ENCODE measurements at regions not wholly inside any gene's neighbourhood (a gene's known extent, or its start where the extent isn't known, plus 50 kb on each side); places are given as distances from the start of the nearest gene placed in this dataset.

DNA sequence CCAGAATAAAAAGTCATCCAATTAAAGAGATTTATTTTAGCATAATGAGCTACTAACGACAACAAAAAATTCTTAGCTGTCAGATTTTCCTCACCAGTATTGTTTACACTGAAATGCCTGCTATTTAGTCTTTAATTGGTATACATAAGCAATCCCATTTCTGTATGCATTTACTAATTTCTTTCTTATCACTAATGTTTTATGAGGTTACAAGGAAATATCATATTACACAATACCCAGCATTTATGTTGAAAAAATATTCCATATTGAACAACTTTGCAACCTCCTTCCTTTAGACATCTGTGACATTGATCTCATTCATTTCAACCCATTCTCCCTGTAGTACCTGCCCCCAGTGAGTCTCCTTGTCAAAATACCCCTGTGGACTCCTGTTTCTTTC, 135.4 kb downstream of the SLITRK6 start:
- no peak for DNase-seq

DNA sequence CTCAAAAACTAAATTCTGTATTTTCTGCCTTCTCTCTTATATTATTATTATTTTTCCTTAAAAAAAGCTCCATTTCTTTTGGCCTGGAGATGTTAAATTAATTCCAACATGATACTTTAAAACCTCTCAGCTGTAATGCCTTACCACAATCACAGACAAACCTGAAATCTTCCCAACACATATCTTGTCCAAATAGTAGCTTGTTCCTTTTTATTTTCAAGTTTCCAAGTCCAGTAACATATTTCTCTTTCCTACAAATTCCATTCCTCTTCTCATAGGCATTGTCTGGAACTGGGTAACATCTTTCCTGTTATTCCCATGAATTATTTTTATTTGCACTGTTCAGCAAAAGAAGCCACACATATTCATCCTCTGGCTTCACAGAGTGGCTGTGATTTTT, 137.0 kb downstream of the SLITRK6 start:
- no peak for DNase-seq

DNA sequence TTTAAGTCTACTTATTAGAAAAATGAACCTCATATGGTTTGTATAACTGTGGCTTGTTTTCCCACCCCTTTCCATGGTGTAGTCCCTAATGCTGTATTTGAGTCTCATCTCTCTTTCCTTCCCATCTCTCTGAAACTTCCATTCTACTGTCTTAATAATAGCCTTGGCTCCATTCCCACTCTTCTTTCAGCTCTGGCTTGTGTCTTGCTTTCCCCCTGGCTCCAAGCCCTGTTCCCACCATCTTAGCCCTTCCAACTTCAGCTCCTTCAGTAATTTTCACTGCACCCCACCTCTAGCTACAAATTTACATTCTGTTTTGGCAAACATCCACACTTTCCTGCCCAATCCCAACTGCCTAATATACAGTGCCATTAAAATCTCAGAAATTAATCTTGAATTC, 137.5 kb downstream of the SLITRK6 start:
- DNase-seq: no peak

DNA sequence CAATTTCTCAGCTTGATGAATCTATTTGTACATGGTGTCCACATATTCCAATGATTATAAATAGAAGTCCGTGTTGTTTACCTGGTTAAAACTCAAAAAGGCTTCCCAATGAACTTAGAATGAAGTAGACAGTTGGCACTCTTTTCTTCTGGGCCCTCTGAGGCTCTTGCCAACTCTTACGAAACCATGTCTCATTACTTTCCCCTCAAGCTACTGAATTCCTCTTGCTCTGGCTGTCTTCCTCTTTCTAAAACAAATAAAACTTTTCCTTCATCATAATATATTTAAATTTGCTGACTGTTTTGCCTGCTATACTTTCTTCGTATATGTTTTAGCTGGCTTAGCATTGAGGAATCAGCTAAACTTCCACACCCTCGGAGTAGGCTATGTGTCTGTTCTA, 139.7 kb downstream of the SLITRK6 start:
- no peak for DNase-seq

DNA sequence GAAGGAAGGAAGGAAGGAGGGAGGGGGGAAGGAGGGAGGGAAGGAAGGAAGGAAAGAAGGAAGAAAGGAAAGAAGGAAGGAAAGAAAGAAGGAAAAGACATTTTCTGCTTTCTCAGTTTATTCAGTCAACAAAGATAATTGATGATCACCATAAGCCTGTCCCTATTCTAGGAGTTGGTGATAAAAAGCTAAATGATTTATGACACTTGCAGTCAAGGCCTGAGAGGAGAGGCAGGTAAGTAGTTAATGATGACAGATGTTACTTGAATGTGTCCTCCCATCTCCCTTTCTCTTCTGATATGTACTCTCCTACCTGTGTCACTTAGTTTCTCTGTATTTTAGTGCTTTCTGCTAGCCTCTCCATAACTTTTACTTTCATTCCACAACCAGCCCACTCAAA, 141.3 kb downstream of the SLITRK6 start:
- no peak for DNase-seq

DNA sequence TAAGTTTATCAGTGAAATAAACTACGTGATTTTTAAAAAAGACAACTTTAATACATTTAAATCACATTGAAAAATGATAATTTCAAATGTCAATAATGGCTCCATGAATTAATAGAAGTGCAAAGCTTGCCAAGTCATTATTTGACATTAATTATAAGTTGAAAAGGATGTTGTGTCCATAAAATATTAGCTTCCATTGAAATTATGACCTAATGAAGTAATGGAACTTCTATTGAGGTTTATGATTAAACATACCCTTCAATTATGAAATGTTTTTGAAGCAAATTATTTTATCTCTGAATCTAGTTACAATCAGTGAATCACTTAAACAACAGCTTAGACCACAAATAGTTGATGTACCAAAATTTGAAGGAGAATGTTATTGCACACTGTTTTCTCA, 144.2 kb downstream of the SLITRK6 start:
- no peak for DNase-seq

DNA sequence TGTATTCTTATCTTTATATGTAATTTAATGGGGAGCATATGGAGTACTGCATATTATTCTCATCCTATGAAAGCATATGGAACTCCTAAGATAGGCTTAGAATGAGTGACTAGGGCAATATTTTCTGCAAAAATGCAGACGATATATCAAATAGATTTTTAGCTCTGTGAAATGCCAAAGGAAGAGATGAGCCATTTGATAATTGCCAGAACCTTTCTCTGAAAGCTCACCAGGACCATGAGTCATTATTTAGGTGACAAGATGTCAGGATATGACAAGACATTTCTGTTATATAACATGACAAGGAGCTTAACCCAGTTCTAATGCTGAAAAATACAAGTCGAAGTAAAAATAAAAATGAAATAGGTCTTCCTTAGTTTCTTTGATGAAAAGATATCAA, 145.0 kb downstream of the SLITRK6 start:
- DNase-seq: no peak

DNA sequence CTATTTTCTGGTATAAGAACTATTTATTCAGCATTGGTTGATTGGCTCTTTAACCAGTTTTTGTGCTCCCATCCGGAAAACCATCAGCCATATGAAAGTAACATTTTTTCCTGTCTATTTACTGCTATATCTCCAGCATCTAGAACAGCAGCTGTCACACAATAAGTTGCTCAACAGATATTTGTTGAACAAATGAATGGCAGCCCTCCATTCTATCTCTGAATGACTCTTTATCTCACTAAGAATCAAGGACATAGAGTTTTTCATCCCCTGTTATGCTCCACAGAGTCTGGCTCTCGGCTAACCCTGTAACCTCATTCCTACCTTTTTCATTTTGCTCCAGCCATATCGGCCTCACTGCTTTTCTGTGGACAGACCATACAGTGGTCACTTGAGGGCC, 145.5 kb downstream of the SLITRK6 start:
- no peak for DNase-seq

DNA sequence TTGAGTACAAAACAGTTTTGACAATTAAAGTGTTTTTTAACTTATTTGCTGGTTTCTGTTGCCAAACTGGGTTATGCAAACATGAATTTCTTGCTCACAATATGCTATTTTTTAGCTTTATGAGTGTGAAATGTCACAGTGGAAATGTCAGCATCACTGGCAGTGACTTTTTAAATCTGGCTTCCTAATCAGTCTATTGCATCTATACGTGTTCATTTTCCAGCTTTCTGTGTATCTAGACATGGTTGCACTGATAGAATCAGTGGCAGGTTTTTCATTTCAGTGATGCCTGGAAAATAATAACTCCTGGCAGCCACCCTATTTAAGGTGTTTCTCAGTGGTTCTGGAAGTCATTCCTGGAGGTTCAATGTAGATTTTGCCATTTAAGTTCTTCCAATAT, 146.7 kb downstream of the SLITRK6 start:
- no peak for DNase-seq

DNA sequence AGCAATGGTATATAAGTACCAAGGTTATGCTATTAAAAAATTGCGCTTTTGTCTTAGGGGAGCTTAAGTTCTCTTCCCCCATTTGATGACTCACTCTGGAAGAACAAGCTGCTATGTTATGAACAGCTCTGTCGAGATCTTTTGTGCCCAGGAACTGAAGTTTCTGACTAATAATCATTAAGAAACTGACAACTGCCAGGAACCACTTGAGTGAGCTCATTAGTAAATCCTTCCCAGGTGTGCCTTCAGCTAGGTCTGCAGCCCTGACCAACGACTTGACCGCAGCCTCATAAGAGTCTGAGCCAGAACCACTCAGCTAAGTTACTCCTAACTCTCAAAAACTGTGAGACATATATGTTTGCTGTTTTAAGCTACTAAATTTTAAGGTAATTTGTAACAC, 147.8 kb downstream of the SLITRK6 start:
- no peak for DNase-seq

DNA sequence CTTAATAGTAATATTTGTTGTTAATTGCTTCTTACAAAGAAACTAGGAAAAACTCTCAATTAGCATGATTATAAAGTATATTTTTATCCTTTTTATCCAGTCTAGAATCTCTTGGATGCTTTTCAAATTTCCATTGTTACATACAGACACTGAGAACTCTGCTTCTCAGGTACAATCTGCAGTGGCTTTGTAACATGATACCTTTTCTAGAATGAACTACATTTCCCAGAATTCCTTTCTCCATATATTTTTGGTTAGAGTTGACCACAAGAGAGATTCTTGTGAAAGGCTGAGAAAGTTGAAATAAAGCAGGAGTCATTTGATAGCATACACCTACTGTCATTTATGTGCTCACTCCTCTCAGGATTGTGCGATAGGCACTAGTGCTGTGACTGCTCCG, 148.6 kb downstream of the SLITRK6 start:
- DNase-seq: no peak

DNA sequence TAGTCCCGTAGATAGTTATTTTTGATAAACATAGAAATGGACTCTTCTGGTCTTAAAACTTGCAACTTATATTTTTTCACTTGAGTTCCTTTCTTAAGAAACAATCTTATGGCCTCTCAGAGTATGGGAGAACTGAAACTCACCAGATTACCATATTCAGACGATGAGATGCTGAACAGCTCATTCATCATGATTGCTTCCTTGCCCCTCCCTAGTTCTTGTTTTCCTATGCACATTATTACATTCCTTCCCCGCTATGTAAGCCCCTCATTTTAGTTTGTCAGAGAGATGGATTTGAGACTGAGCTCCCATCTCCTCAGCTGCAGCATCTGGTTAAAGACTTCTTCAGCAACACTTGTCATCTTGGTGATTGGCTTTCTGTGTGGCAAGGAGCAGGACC, 158.5 kb downstream of the SLITRK6 start:
- DNase-seq: no peak

DNA sequence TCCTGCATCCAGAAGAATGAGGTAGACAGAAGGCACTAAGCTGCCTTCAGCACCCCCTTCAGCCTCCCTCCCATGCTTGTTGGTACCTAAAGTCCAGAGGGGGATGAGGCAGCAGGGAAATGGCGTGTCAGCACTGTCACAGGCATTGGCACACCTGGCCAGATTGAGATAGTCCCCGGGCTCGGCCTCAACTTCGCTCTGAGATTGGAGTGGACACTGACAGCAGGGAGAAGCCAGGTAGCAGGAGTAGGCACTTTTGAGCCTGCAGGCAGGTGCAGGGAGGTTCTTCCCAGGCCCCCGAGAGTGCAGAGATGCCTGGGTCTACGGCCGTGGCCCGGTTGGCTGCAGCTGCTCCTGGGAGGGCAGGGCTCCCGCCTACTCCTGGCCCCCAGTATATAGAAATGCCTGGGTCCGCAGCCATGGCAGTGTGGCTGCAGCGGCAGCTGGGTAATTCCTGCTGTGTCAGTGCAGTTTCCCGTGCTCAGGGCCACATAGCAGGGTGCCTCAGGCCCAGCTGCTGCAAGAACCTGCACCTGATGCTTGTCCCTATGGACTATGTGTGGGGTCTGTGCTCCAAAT, 160.3 kb downstream of the SLITRK6 start:
- DNase-seq: no peak

DNA sequence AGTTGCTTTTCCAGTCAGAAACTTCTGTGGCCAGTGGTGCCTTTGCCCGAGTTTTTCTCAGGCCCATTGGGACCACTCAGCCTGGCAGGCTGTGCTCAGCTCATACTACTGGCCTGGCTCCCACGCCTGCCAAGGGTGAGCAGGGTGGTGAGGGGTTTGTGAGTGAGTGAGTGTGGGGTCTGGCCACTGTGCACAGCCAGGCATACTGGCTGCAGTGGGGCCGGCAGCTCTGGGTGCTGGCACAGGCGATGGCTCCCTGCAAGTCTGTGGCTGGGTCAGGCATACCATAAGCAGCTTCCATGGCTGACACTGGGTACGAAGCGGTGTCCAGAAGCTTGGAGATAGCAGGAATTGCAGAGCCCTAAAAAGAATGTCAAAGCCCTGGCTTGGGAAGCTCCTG, 161.0 kb downstream of the SLITRK6 start:
- DNase-seq: no peak

DNA sequence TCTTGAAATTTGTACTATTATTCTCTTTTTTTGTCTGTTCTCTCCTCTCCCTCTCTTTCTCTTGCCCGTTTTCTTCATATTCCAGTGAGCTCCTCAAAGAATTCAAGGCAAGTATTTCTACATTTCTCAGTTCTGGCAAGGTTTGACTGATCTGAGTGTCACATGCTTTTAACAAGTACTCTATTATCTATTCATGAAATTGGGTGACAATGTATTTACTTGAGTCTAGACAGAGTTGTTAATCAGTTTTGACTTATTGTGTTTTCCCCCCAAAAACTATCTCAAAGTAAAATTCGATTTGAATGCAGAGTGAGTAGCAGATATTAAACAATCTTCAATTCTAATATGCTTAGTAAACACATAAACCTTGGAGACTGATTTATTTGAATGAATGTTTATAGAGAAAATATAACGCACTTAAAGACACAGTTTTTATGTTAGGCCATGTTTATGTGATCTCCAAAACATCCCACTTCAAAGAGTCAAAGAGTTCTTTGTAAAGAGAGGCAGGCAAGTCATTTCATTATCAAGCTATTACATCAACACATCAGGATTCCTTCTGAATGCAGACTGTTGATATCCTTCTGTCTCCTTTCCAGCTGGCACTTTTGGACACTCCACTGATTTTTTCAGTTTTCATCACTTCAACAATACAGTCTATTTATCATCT, 166.6 kb downstream of the SLITRK6 start:
- no peak for DNase-seq

DNA sequence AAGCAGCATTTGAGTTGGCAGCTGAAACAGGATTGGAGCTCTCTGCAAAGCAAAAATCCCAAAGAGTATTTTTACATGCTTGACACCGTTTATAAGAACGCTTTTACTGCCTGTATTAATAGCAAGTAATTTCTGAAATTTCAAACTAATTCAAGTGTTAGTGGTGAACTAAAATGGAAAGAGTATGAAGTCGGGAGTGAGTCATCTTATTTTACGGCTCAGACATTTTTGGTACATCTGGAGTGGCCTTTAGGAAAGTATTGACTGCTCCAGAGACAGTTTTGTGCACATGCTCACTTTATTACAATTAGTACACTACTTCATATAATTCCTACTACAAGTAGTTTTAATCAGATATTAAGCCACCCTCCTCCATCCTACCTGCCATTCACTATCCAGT, 167.4 kb downstream of the SLITRK6 start:
- DNase-seq: no peak

DNA sequence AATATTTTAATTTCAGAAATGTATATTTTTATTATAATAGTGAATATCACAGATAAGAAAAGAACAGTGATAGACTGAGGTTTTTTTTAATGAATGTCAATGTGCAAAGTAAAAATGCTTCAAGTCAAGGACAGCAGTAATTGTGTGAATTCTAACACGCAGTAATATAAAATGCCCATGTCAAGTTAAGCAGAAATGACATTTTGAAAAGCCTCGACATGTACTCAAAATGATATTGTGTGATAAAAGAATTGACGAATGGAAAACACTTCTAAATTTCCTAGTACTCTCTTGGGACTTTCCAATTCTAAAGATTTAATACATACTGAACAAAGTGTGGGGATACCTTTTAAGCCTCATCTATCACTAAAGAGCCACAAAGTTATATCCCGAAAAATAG, 172.6 kb downstream of the SLITRK6 start:
- no peak for DNase-seq

DNA sequence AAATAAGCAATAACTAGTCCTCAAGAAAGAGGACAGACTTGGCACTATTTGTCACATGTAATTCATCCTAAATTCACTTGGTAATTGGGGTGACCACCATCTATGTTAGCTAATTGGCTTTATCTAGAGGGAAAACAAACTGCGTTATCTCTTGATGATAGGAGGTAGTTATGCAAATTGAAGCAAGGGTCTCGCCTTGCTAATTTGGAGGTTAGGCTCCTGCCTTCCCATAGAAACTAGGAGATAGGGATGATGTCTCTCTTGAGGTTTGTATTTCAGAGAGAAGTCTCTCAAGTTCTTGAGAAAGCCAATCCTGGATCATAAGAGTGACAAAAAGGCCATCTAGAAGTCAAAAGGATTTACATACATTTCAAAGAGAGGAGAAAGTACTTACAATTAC, 179.9 kb downstream of the SLITRK6 start:
- DNase-seq: no peak

DNA sequence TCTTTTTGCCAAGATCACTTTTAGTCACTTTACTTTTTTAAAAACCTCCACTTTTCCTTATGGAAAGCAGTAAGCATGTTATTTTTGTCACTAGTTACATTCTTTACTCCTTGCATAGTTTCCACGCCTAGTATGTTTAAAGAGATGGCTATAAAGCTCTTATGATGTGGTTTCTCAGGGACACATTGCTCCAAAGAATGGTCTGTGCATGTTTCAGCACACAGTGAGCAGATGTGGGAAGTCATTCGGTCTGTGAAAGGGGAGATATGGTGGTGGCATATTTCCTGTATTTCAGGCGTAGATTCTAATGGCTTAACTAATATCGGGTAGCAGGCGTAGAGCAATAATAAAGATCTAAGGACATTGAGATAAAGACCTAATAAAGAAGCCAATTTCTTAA, 180.7 kb downstream of the SLITRK6 start:
- no peak for DNase-seq

DNA sequence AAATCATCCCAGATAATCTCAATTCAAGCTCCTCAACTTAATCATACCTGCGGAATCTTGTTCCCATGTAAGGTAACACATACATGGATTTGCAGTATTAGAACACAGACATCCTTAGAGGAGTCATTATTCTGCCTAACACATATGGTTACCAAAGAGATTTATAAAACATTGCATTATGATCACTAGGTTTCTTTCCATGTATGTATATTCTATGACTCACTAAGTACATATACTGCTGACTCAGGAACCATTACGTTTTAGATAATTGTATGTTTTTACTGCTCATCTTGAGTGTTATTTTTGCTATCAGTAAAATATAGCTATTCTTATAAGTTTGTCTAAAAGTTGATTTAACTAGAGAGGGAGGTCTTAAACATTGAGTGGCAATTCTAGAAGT, 182.9 kb downstream of the SLITRK6 start:
- DNase-seq: no peak

DNA sequence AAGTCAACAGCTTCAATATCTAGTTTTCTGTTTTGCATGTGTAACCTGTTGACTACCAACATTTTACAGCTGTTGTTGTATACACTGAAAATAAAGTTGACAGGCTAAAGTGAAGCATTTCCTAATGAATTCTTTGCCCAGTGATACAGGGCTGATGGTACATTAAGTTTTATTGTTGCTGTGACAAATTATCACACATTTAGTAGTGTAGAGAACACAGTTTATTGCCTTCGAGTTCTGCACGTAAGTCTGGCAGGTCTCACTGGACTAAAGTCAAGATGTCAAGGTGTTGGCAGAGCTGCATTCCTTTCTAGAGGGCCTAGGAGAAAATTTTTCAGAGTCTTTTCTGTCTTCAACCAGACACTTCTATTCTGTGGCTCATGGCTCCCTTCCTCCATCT, 184.2 kb downstream of the SLITRK6 start:
- no peak for DNase-seq

DNA sequence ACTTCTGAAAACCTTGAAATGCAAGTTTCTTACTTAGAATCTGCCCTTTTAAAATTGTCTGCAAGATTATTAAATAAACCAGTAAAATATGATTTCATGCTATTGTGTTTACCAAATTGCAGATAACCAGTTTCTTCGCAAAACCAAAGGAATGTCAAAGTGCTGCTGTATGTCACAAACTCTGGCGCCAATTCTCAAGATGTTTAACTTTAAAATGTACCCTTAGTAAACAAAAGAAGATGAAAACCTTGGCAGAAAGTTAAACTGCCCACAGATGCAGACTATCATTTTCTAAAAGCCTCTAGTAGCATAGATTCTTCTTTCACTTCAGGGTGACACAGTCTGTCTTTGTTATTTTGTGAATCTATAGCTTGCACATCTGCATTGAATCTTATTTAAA, 189.2 kb downstream of the SLITRK6 start:
- no peak for DNase-seq

DNA sequence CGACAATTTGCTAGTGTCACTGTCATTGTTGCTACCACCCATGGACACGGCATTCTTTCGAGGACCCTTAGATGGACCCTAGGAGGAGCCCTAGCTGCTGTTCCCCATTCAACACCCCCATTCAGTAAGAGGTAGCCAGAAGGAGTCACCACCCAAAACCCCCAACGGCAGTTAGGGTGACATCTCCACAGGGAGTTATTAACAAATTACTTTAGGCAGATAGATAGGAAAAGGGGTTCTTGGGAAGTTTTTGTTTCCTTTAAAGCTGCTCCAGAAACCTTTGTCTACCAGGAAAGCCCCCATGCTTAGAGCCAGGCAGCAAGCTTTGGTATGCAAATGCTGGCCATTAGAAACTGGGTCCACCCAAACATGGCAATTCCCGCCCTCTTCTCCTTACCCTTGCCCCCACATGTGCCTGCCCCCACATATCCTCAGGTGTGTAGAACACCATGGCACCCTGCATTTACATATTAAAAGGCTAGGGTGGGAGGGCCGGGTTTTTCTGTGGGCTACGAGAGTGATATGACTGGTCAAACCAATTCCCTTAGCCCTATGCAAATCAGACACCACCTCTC, 190.9 kb downstream of the SLITRK6 start:
- no peak for DNase-seq

DNA sequence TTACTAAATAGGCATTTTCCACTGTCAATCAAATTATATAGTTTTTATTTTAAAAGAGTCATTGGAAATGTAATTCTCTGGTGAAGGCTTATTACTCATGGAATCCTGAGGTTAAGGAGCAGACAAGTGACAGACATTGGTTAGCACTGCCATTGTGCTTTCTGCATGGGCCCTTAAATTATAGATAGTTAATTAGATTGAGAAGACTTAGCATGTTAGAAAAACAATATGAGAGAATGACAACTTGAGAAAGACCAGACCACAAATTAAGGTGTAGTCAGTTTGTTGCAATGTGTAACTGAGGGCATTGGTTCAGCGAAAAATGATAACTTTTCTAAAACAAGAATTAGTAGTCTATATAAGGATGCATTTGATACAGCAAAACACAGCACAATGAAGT, 195.5 kb downstream of the SLITRK6 start:
- no peak for DNase-seq

DNA sequence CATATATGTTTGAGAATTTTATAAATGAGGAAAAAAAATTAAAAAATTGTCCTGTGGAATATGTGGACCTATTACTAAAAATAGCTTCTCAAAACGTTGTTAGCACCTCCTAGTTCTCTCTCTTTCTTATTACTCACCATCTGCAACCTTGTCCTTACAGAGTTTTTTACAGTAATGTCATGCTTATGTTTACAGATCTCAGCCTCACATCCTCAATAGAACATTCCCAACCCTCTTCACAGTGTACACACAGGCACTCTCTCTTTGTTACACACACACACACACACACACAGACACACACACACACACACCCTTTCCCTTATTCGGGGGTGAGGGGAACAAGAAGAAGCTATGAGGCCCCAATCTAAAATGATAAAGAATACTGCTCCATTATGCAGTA, 197.7 kb downstream of the SLITRK6 start:
- DNase-seq: no peak

Measured in CD4-positive, alpha-beta T cell treated with Interleukin-12 subunit alpha and Interleukin-12 subunit beta, for 1 hour (primary cell).